Stimulated activated CD4-positive, alpha-beta T cell treated with anti-CD3 and anti-CD28 coated beads, TNF-alpha, amount 100 ng/mL, for 48 hours (primary cell): ENCODE measurements at regions not wholly inside any gene's neighbourhood (a gene's known extent, or its start where the extent isn't known, plus 50 kb on each side); places are given as distances from the start of the nearest gene placed in this dataset.
"Not testable (repeated sequence)": the region's sequence is repeated elsewhere in the genome, so short reads cannot be mapped to it uniquely, and the experiment has no call there.

Source experiments
- DNase-seq, 3 donors: peaks; one replicate each; pipeline ENCODE4 v3.0.0-alpha.2; 2020; ENCODE audit warnings: low read depth in 3 of 3

GRCh38 chr12:54105809-54106208 lies 52.2 kb downstream of the HOXC4 start:
- not testable (repeated sequence) for DNase-seq

- not testable (repeated sequence) for DNase-seq
These were observed 52.6 kb downstream of the HOXC4 start for GRCh38 chr12:54106252-54106651.

DNA sequence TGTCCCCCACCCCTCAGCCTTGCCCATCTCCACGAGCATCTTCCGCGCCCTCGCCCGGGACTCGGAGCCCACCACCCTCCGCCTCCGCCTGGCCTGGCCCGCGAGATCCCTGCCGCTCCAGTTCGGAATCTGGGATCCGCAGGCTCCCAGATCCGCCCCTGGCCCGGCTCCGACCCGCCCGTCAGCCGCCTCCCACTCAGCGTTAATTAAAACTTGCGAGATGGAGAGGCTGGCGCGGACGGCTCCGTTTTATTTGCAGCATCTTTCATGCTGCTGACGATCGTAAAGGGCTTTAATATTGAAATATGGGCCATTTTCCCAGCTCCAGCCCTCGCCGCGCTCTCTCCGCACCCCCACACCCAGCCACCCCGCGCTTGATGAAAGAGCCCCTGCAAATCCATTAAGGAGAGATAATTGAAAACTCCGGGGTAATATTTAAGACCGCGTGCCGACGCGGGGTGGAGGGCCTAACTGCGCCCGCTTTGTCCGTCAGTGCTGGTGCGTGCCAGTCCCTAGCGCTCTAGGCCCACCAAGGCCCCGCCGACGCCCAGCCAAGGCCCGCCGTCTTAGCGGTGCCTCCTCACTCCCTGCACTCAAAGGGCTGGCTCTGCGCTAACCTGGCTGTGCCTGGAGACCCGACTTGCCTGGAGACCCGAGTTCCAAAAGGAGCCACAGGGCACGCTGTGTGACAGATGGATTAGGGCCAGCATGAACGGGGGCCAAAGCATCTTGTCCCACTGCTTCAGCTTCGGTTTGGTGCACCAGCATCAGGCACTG lies 53.4 kb downstream of the HOXC4 start:
- not testable (repeated sequence) for DNase-seq

DNA sequence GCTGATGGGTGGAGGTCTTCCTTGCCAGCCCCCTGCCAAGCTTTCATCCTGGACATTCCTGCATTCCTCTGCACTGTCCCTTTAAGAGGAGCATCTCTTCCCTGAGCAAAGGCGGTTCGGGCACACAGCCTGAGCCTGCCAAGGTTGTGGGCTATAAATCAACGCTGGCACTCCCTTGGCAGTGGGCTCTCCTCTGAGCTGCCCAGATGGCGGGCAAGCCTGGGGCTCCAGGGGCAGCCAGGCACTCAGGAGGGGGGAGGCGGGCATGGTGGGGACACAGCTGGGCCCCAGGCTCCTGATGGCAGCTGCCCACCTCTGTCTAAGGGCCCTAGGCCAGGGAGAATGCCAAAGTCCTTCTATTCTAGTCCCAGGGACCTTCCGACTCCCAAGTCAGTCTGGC lies 58.7 kb downstream of the HOXC4 start:
- DNase-seq: not testable (repeated sequence)

DNA sequence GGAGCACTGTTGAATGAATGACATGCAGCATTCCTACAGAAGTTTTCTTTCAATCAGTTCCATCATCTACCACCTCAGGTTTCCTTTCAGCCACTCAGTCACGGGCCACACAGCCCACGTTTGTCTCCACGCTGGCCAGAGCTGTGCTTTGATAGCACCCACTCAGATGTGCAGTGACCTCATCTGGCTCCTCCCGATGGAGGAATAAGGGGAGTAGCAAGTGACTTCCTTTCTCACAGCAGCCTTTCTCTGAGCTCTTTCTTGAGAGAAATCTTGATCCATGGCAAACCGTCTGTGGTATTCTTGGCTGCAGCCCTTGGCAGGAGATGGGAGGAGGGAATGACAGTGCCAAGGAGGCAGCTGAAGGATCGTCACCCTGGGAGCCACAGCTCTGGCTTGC lies 62.4 kb downstream of the HOXC4 start:
- not testable (repeated sequence) for DNase-seq

- DNase-seq: not testable (repeated sequence)
These were observed 63.8 kb downstream of the HOXC4 start for GRCh38 chr12:54117392-54117791.

DNA sequence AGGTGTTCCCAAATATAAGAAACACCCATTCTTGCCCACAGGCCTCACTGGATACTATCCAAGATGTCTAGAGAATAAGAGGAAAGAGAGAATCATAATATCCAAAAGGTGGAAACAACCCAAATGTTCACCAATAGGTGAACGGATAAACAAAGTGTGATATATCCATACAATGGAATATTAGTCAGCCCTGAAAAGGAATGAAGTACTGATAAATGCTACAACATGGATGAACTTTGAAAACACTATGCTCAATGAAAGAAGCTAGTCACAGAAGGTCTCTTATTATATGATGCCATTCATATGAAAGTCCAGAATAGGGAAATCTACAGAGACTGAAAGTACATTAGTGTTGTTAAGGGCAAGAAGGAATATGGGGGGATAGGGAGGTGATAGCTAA lies 65.4 kb downstream of the HOXC4 start:
- DNase-seq: not testable (repeated sequence)

GRCh38 chr12:54123981-54124380 lies 64.8 kb downstream of the SMUG1 start:
- DNase-seq: not testable (repeated sequence)

DNA sequence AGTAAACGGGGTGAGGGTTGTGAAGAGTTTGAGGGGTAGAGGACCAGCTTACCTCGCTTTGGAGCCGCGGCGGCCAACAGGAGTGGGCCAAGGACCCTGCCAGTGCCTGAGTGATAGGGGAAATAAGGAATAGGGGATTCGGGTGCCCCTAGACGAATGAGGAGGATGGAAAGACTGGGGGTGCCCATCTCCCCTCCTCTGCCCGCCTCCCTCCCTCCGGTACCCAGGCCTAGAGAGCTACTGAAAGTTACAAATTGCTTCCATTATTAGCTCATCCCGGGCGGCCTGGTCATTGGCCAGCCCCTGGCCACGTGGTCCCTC lies 63.1 kb downstream of the SMUG1 start:
- DNase-seq: not testable (repeated sequence)

GRCh38 chr12:54126029-54126695 lies 62.6 kb downstream of the SMUG1 start:
- DNase-seq: peak in 1 of 3 donors; percentile 2

DNA sequence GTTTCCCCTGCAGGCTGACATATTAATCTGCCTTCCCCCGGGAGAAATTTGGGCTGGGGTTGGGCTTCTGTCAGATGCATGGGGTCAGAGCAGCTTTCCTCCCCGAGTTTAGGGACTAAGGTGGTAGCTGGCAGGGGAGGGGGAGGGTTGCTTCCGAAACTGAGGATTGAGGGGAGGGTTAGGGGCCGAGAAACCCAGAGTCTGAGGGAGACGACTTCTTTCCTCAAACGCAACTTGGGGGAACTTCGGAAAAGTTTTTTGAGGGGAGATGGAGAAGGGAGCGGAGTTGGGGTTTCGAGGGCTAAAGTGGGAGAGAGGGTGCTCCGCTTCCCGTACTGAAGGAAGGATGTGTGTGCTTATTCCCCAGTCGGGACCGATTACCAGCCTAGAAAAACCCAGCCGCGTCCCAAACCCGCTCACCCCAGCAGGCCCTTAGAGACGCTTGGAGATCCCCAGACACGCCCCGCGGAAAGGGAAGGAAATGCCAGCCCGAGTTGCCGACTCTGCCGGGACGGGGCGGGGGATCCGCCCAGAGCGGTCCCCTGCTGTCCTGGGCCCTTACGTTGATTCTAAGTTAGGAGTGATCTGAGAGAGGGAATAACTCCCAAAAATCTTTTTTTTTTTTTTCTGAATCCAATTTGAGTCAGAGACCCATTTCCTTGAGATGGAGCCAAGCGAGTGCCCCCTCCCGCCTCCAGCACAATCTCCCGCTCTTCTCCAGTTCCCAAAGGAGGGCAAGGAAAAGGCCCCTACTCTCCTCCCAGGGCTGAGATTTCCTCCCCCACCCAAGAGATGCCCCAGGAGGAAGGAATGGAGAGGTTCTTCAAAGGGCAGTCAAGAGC lies 61.9 kb downstream of the SMUG1 start:
- no peak for DNase-seq

DNA sequence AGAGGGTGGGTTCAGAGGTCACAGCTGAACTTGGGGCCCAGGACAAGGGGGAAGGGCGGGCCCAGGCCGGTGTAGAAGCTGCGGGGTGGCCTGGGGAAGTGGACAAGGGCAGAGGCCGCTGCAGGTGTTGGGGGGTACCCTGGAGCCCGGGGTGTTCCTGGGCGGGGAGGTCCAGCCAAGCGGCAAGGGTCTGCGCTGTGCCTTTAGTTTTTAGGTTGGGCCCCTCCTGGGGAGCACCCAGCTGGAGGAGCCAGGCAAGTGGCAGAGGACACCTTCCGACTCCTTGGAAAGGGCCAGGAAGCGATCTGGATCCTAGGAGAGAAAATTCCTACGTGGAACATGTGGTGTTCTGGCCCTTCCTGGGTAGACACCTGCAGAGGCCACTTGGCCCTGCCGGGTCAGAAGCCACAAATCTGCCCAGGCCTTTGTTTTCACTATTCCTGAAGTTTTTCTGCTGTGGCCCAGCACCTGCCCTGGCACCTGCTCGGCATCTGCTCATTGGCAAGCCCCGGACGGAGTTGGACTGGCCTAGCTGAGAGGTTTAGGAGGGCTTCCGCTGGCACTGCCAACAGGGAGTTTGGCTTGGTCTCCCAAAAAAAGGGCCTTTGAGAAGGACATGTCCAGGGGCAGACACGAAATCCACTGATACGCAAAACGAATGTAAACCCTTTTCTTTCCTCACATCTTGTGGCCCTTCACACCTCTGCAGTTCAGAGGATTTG lies 61.1 kb downstream of the SMUG1 start:
- no peak for DNase-seq

- no peak for DNase-seq
These were observed 60.4 kb downstream of the SMUG1 start for GRCh38 chr12:54128416-54128815.

DNA sequence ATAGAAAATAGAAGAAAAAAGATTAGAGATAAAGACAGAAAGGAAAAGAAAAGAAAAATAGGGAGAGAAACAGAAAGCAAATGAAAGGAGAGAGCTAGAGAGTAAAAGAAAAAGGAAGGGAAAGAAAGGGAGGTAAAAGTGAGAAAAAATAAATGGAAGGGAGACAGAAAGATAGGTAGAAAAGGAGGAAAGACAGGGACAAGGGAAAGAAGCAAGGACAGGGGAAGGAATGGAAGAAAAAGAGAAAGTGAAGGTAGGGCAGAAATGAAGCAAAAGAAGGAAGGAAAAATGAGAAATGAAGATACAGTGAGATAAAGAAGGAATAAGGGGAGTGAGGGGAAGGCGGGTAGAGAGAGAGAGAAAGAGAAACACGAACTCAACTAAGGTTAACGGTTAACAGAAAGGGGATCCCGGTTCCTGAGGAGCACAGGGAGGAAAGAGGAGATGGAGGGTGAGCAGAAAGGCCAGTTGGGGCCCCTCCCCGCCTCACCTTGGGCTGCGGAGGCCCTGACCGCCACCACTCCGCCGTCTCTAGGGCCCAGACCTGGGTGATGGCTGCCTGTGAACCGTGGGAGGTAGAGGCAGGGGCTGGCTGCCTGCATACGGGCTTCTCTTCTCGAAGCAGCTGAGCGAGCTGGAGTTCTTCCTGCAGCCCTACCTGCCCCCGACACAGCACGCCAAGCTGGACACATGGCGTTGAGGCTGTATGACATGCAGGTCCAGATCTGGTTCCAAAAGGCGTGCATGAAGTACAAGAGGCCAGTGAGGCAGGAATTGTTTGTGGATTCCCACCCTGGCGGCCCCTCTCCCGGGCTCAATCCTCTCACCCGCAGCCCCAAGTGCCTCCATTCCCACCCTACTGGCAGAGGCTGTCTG lies 59.5 kb downstream of the SMUG1 start:
- DNase-seq: no peak
